Trophoblast cell (in vitro differentiated cells and primary cell): ENCODE measurements at regions not wholly inside any gene's neighbourhood (a gene's known extent, or its start where the extent isn't known, plus 50 kb on each side); places are given as distances from the start of the nearest gene placed in this dataset.

ENCODE experiments used
- DNase-seq, 2 donors: peaks; one replicate each; pipeline ENCODE4 v3.0.0-alpha.2; 2016
- H2AFZ ChIP-seq: 2 replicates; pipeline ENCODE4 v1.6.1; 2013; ENCODE audit warnings: low read length, moderate library complexity, mild to moderate bottlenecking; ENCODE audit not compliant: insufficient read depth, poor library complexity
- H2AK5ac ChIP-seq: 2 replicates; pipeline ENCODE4 v1.6.1; 2013; ENCODE audit warnings: mild to moderate bottlenecking, low read length
- H2BK120ac ChIP-seq: 2 replicates; pipeline ENCODE4 v1.6.1; 2013; ENCODE audit warnings: low read length, mild to moderate bottlenecking, moderate library complexity; ENCODE audit not compliant: insufficient read depth, poor library complexity
- H2BK12ac ChIP-seq: 2 replicates; pipeline ENCODE4 v1.6.1; 2013; ENCODE audit warnings: mild to moderate bottlenecking, low read length, moderate library complexity
- H2BK5ac ChIP-seq: 2 replicates; pipeline ENCODE4 v1.6.1; 2013; ENCODE audit warnings: low read length, low read depth, moderate library complexity, mild to moderate bottlenecking; ENCODE audit not compliant: poor library complexity
- H3K14ac ChIP-seq: 2 replicates; pipeline ENCODE4 v1.6.1; 2013; ENCODE audit warnings: mild to moderate bottlenecking, low read length
- H3K18ac ChIP-seq: 2 replicates; pipeline ENCODE4 v1.6.1; 2013; ENCODE audit warnings: mild to moderate bottlenecking, low read length
- H3K23ac ChIP-seq: 2 replicates; pipeline ENCODE4 v1.6.1; 2013; ENCODE audit warnings: low read length
- H3K27ac ChIP-seq: 2 replicates; pipeline ENCODE4 v1.5.1; 2013; ENCODE audit warnings: low read depth, mild to moderate bottlenecking, inconsistent platforms, low read length, moderate library complexity
- H3K27me3 ChIP-seq: 2 replicates; pipeline ENCODE4 v1.6.1; 2013; ENCODE audit warnings: inconsistent platforms, mild to moderate bottlenecking, low read length, moderate library complexity; ENCODE audit not compliant: insufficient read depth
- H3K36me3 ChIP-seq, 2 experiments: 1 replicate in 1 of 2; 2 replicates in 1 of 2; pipeline ENCODE4 v1.6.1; 2013; ENCODE audit warnings: low read length in 2 of 2, mild to moderate bottlenecking in 2 of 2, moderate library complexity in 1 of 2; ENCODE audit not compliant: insufficient read depth in 2 of 2, control insufficient read depth in 1 of 2
- H3K4ac ChIP-seq: 2 replicates; pipeline ENCODE4 v1.6.1; 2013; ENCODE audit warnings: low read depth, mild to moderate bottlenecking, low read length, moderate library complexity
- H3K4me1 ChIP-seq, 2 experiments: 1 replicate in 1 of 2; 2 replicates in 1 of 2; pipeline ENCODE4 v1.6.1; 2013; ENCODE audit warnings: low read length in 2 of 2, mild to moderate bottlenecking in 2 of 2, moderate library complexity in 1 of 2; ENCODE audit not compliant: insufficient read depth in 2 of 2, control insufficient read depth in 1 of 2
- H3K4me2 ChIP-seq: 2 replicates; pipeline ENCODE4 v1.6.1; 2013; ENCODE audit warnings: inconsistent platforms, mild to moderate bottlenecking, low read length, moderate library complexity
- H3K4me3 ChIP-seq: 2 replicates; pipeline ENCODE4 v1.5.1; 2013; ENCODE audit warnings: mild to moderate bottlenecking, low read depth, low read length, inconsistent platforms
- H3K79me1 ChIP-seq: one replicate; pipeline ENCODE4 v1.6.1; 2013; ENCODE audit warnings: low read length
- H3K79me2 ChIP-seq: 2 replicates; pipeline ENCODE4 v1.6.1; 2013; ENCODE audit warnings: low read length, mild to moderate bottlenecking; ENCODE audit not compliant: control insufficient read depth, insufficient read depth, poor library complexity
- H3K9ac ChIP-seq: 2 replicates; pipeline ENCODE4 v1.6.1; 2013; ENCODE audit warnings: mild to moderate bottlenecking, low read length
- H3K9me3 ChIP-seq: 2 replicates; pipeline ENCODE4 v1.6.1; 2013; ENCODE audit warnings: low read depth, mild to moderate bottlenecking, control low read depth, inconsistent platforms, low read length; ENCODE audit not compliant: insufficient read depth
- H4K12ac ChIP-seq: 2 replicates; pipeline ENCODE4 v1.6.1; 2013; ENCODE audit warnings: low read depth, mild to moderate bottlenecking, low read length, moderate library complexity
- H4K8ac ChIP-seq: 2 replicates; pipeline ENCODE4 v1.6.1; 2013; ENCODE audit warnings: low read depth, mild to moderate bottlenecking, low read length, moderate library complexity
- H4K91ac ChIP-seq: one replicate; pipeline ENCODE4 v1.6.1; 2013; ENCODE audit warnings: low read depth, mild to moderate bottlenecking, low read length, moderate library complexity
- WGBS: extraction: QIAGEN DNeasy Blood & Tissue Kit; methylation state at CpG from one replicate; pipeline ENCODE4 v1.1.7; 2013; ENCODE audit warnings: missing lambda C conversion rate; ENCODE audit not compliant: insufficient read length, insufficient coverage; ENCODE audit errors: extremely low coverage; 5-methylcytosine and 5-hydroxymethylcytosine counted together

DNA sequence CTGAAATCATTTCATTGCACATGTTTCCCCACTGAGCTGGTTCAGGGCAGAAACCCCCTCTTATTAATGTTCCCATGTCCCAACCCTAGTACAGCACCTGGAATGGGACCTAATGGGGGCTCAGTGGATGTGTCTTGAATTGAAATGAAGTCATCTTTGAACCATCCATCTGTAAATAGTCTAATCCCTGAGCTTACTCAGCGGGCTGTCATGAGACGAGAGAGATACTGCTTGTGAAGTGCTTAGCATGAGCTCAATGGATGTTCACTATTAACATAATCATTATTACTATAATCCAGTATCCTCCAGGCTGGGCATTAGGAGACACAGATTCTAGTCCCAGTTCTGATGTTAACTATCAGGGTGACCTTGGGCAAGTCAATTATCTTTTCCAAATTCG lies 106.6 kb upstream of the LRFN2 start:
- Histone ChIP-seq H3K36me3 (no peaks in the 10 kb centered on the region), H4K91ac (no peak overlapping the region), H2AK5ac (no peak overlapping the region), H2BK120ac (no peak overlapping the region), H2AFZ (no peak overlapping the region), H3K79me1 (no peaks in the 10 kb centered on the region), H3K27me3 (no peaks in the 10 kb centered on the region), H3K18ac (no peak overlapping the region), H4K12ac (no peak overlapping the region), H3K4me3 (no peak overlapping the region), H2BK5ac (no peak overlapping the region), H3K9me3 (no peaks in the 10 kb centered on the region), H4K8ac (no peak overlapping the region), H3K4ac (no peak overlapping the region), H3K27ac (no peak overlapping the region), H2BK12ac (no peak overlapping the region), H3K4me1 (no peaks in the 10 kb centered on the region), H3K14ac (no peak overlapping the region), H3K23ac (no peak overlapping the region), H3K4me2 (no peak overlapping the region), H3K79me2 (no peaks in the 10 kb centered on the region), H3K9ac (no peak overlapping the region)
- WGBS = 100% methylated on average over 1 of the region's 3 CpGs
- no peak for DNase-seq

GRCh38 chr6:40692337-40692736 lies 105.2 kb upstream of the LRFN2 start:
- H3K4me2 ChIP-seq = no peak overlapping the region
- no peaks in the 10 kb centered on the region for H3K9me3 ChIP-seq
- no peak overlapping the region for H4K91ac ChIP-seq
- no peaks in the 10 kb centered on the region for H3K79me2 ChIP-seq
- H2BK12ac ChIP-seq = no peak overlapping the region
- no peak overlapping the region for H3K4ac ChIP-seq
- H2BK5ac ChIP-seq = no peak overlapping the region
- no peak overlapping the region for H4K12ac ChIP-seq
- no peaks in the 10 kb centered on the region for H3K4me1 ChIP-seq
- H3K27ac ChIP-seq = no peak overlapping the region
- no peak overlapping the region for H3K4me3 ChIP-seq
- H3K14ac ChIP-seq = no peak overlapping the region
- H3K9ac ChIP-seq = no peak overlapping the region
- no peak overlapping the region for H4K8ac ChIP-seq
- no peaks in the 10 kb centered on the region for H3K27me3 ChIP-seq
- no peak overlapping the region for H2BK120ac ChIP-seq
- no peaks in the 10 kb centered on the region for H3K79me1 ChIP-seq
- no peak overlapping the region for H2AFZ ChIP-seq
- no peak overlapping the region for H3K23ac ChIP-seq
- WGBS = no CpG with 5 or more reads among the region's 2 CpGs
- no peaks in the 10 kb centered on the region for H3K36me3 ChIP-seq
- H2AK5ac ChIP-seq = no peak overlapping the region
- DNase-seq = no peak
- H3K18ac ChIP-seq = no peak overlapping the region

DNA sequence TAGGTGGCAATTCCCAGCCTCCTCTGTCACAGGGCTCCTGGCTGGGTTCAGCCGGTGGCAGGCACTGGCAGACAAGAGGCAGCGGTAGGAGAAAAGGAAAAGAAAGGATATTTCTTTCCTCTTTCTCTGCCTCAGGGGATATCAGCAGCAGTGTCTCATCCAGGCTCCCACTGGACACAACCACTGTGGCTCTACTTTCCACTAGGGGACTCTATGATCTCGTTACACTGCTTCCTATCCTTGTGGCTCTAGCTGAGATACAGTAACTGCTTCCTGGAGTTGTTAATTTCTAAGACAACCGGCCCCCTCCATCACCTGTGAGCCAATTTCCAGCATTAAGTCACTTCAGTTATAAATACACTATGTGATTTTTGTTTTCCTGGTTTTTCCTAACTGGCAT lies 102.0 kb upstream of the LRFN2 start:
- H3K9ac ChIP-seq = no peak overlapping the region
- H3K23ac ChIP-seq = no peak overlapping the region
- no peaks in the 10 kb centered on the region for H3K27me3 ChIP-seq
- H2AFZ ChIP-seq = no peak overlapping the region
- no peaks in the 10 kb centered on the region for H3K79me1 ChIP-seq
- no peak overlapping the region for H3K4me2 ChIP-seq
- H3K79me2 ChIP-seq = no peaks in the 10 kb centered on the region
- no peak for DNase-seq
- H3K18ac ChIP-seq = no peak overlapping the region
- H3K9me3 ChIP-seq = peaks cover 2% of the 10 kb centered on the region
- H3K14ac ChIP-seq = no peak overlapping the region
- H2AK5ac ChIP-seq = no peak overlapping the region
- H3K4me1 ChIP-seq = no peaks in the 10 kb centered on the region
- no peak overlapping the region for H4K8ac ChIP-seq
- no peak overlapping the region for H2BK5ac ChIP-seq
- H3K4me3 ChIP-seq = no peak overlapping the region
- H2BK120ac ChIP-seq = no peak overlapping the region
- no peak overlapping the region for H4K12ac ChIP-seq
- no peak overlapping the region for H2BK12ac ChIP-seq
- no peak overlapping the region for H3K4ac ChIP-seq
- no peak overlapping the region for H4K91ac ChIP-seq
- H3K36me3 ChIP-seq = no peaks in the 10 kb centered on the region
- no CpG with 5 or more reads among the region's 4 CpGs for WGBS
- H3K27ac ChIP-seq = no peak overlapping the region

DNA sequence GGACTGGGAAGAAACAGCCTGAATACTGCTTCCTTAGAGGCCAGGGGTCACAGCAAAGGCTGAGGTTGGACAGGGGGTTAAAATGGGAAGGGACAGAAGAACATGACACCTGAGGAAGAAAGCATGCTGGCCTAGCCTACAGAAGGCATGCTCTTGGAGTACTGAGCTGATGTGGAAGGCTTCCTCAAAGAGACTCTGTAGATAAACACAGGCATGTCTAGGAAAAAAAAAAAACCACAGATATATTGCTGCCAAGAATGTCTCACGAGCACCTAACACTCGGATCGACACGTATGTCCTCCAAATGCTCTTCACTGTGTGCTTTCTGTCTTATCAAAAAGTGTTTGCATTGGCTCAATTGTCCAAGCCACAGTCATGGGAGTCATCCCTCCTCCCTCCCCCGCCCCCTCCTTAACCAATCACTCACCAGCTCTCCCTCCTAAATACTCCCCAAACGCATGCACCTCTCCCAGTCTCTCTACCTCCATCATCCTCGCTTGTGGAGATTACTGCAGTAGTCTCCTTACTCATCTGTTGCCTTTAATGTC lies 101.1 kb upstream of the LRFN2 start:
- Histone ChIP-seq H3K27ac (no peak overlapping the region), H3K9me3 (peaks cover 2% of the 10 kb centered on the region), H3K4me1 (no peaks in the 10 kb centered on the region), H3K79me2 (no peaks in the 10 kb centered on the region), H3K23ac (no peak overlapping the region), H3K4me2 (no peak overlapping the region), H3K4ac (no peak overlapping the region), H3K36me3 (no peaks in the 10 kb centered on the region), H2BK120ac (no peak overlapping the region), H3K14ac (no peak overlapping the region), H2BK12ac (no peak overlapping the region), H3K18ac (no peak overlapping the region), H2BK5ac (no peak overlapping the region), H4K91ac (no peak overlapping the region), H2AFZ (no peak overlapping the region), H3K27me3 (no peaks in the 10 kb centered on the region), H3K4me3 (no peak overlapping the region), H4K8ac (no peak overlapping the region), H4K12ac (no peak overlapping the region), H2AK5ac (no peak overlapping the region), H3K9ac (no peak overlapping the region), H3K79me1 (no peaks in the 10 kb centered on the region)
- no peak for DNase-seq
- WGBS = 100% methylated on average over 2 of the region's 7 CpGs
